Body of pancreas (tissue), 4 donors: ENCODE measurements at regions not wholly inside any gene's neighbourhood (a gene's known extent, or its start where the extent isn't known, plus 50 kb on each side); places are given as distances from the start of the nearest gene placed in this dataset.

Experiments used
- CTCF ChIP-seq, 7 experiments: fragments of 450-650 bp in 4 of 7; fragments of 200-600 bp in 3 of 7; sonication (generic) in 3 of 7; IDR thresholded peaks; one replicate each; pipeline ENCODE4 v1.5.1; 2016 to 2019; ENCODE audit warnings: antibody characterized with exemption in 7 of 7
- POLR2A ChIP-seq, 3 donors: fragments of 450-650 bp; IDR thresholded peaks; one replicate each; pipeline ENCODE4 v1.6.1; 2016; ENCODE audit warnings: antibody characterized with exemption in 3 of 3, mild to moderate bottlenecking in 2 of 3

- TF ChIP-seq CTCF (IDR thresholded peaks at IDR 0.05) = no peak
- TF ChIP-seq POLR2A (IDR thresholded peaks at IDR 0.05) = no peak
These were observed 275.9 kb upstream of the TBL1XR1 start for GRCh38 chr3:177473184-177473583.
